AML-193 (cell line): ENCODE measurements at regions not wholly inside any gene's neighbourhood (a gene's known extent, or its start where the extent isn't known, plus 50 kb on each side); places are given as distances from the start of the nearest gene placed in this dataset.
"Not testable (repeated sequence)": the region's sequence is repeated elsewhere in the genome, so short reads cannot be mapped to it uniquely, and the experiment has no call there.

ENCODE experiments used
- DNase-seq, 2 experiments: peaks; one replicate each; lab custom pipeline; 2025; lab: John Stamatoyannopoulos, UW

- no peak for DNase-seq
Measured at GRCh38 chr5:112534067-112534583, 115.0 kb upstream of the EPB41L4A start.

DNA sequence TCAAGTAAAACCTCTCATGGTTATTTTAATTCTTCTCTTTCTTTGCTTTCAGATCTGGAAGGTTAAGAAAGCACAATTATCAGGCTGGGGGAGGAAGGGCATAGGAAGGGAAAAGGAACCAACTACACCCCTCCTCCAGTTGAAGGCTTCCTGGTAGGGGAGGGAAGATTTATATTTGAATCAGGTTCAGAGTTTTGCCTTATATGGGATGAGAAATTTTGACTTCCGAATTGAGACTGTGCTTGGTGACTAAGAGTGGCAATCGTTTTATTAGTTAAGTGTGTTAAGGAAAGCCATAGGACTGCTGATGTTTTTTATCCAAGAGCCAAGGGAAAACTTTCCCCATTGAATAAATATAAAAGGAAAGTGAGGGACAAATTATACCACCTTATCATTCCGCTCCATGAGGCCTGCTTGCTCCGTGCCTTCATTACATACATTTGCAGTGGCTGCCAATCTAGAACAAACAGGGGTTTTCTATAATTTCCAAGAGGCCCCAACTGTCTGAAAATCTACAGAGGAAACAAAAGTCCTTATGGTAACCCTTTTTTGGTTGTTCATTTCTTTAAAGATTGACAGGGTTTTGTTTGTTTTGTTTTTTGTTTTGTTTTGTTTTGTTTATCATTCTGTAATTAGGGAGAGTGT, 115.7 kb upstream of the EPB41L4A start:
- DNase-seq: no peak

GRCh38 chr5:112535356-112535755, 116.3 kb upstream of the EPB41L4A start:
- DNase-seq: no peak

- DNase-seq: not testable (repeated sequence)
Measured at GRCh38 chr5:112544558-112544957, 125.5 kb upstream of the EPB41L4A start.

GRCh38 chr5:112546946-112547592, 128.0 kb upstream of the EPB41L4A start:
- no peak for DNase-seq

DNA sequence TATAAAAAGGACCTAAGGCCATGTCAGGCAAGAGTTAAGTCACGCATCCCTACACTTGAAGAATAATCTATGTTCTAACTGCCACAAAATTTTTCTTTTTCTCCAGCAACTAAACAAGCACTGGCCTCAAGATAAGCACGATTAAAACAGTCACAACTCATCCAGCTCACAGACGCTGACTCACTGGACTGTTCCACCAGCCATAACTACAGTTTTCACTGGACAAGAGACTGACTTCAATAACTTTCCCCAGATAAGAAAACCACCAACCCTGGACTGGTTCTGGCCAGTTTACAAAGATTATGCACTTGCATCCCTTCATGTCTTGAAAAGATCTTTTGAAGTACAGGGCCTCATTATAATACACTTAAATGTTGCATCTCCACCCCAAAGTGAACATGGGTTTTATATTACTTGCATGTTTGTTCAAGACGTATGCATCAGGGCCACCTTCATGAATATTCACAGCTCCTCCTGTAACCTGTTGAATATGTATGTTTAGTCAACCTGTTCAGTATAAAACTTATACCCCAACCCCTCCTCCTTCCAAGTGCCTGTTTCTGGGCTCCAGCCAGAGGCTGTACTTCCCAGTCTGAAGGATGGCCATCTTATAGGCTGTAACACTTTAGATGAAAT, 129.3 kb upstream of the EPB41L4A start:
- DNase-seq: no peak

DNA sequence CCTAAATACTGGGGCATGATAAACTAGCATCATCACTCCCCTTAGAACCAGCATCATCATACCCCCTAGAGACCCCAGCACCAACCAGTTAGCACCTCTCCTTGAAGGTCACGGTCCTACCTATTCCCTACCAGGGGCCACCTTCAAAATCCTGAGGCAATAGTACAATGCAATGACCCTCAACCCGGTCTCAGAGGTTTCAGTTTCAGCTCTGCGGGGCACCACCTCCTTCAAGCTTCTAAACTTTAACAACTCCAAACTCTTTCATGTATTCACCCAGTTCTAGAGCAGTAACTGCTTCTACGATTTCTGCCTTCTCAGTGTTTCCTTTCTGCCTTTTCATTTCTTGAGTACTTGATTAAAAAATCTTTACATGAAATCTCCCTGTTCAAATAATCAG, 130.1 kb upstream of the EPB41L4A start:
- DNase-seq: no peak

- DNase-seq: no peak
Measured at GRCh38 chr5:112549605-112550166, 130.6 kb upstream of the EPB41L4A start.

- peak; percentile 59 to 64 for DNase-seq
Measured at GRCh38 chr5:112551419-112552032, 132.4 kb upstream of the EPB41L4A start.

DNA sequence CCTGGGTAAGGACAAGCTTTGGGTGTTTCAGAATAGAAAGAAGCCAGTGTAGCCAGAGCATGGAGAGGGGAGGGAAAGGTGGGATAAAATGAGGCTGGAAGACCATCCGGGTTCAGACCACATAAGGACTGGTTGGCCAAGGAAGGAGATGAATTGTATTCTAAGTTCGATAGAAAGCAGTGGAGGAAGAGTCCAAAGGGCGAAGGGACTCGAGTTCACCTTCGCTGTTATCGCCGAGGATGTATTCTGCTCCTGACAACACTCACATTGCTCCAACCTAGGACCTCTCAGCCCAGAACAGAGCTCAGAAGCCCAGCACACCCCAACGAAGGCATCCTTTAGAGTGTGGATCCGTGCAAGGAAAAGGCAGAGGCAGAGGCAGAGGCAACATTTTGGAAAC, 133.1 kb upstream of the EPB41L4A start:
- DNase-seq: no peak

DNA sequence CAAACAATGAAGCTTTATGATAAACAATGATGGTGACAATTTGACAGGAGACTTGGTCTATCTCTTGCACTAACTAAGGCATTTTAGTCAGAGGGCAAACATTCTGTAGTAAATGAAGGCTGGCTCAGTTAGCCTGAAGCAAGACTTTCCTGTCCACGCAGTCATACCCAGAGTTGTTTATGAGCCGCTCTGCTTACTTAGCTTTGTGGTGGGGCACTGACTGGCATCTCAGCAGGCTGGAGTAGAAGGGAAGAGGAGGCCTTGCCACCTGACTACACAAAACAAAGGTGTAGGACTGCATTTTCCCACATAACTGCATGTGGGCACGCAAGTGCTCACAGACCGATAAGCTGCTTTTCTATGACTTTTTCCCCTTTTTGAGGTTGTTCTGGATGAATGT, 133.7 kb upstream of the EPB41L4A start:
- DNase-seq: no peak

DNA sequence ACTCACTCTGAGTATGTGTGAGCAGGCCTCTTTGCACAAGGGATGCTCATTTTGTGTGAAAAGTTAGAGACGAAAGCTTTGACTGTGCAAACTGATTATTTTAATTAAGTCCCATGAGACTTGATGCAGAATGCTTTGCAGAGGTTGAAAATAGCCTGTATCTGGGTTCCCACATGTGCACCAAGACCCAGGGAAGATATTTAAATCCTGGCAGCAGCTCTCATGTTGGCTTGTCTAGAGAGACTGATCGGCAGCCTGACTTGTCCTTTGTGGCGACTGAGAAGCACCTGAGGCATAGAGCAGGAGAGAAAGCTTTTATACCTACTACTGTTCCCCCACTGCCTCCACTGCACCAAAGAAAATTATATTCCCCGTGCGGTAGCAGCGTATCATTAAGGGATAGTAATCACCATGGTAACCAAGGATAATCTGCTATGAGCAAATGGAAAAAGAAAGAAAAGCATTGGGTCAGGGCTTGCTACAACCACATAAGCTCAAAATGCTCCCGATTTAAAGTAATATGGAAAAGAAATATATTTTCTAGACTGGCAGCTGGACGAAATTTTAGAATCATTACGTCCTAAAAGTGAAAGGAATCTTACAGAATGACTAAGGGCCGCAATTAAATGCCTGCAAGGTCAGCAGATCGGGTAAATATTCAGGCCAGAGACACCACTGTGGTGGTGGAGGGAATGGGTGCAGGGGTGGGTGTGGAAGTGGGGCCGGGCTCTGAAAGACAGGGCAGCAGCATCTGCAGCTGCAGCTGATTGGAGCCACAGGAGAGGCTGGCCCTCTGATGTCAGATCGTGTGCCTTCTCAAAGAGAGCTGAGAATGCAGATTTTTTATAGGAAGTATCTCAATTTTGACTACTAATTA, 135.3 kb upstream of the EPB41L4A start:
- no peak for DNase-seq

- DNase-seq: no peak
Measured at GRCh38 chr5:112555197-112555596, 136.1 kb upstream of the EPB41L4A start.

DNA sequence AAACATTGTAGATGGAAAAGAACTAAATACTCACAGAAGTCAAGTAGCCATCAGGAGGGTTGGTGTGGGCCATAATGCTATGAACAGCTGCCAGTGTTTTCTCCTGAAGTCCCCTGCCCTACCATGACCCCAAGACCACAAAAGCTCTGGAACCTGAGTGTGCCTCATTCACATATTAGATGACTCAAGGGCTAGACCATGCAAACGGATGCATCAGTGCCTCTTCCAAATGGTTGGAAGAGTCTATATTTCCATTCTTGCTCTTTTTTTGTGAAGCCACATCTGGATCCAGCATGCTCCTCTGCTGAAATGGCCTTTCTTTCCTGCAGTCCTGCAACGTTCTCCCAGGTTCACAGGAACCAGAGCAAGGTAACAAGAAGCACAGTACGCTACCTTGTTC, 136.6 kb upstream of the EPB41L4A start:
- no peak for DNase-seq

GRCh38 chr5:112559501-112559900, 140.4 kb upstream of the EPB41L4A start:
- not testable (repeated sequence) for DNase-seq

GRCh38 chr5:112560371-112560770, 141.3 kb upstream of the EPB41L4A start:
- no peak for DNase-seq

- DNase-seq: no peak
Measured at GRCh38 chr5:112563169-112563826, 144.2 kb upstream of the EPB41L4A start.

GRCh38 chr5:112566251-112566650, 147.2 kb upstream of the EPB41L4A start:
- DNase-seq: no peak

- no peak for DNase-seq
Measured at GRCh38 chr5:112569596-112569995, 150.5 kb upstream of the EPB41L4A start.

- no peak for DNase-seq
Measured at GRCh38 chr5:112570708-112571444, 151.8 kb upstream of the EPB41L4A start.
